SK-N-SH (cell line): ENCODE measurements at regions not wholly inside any gene's neighbourhood (a gene's known extent, or its start where the extent isn't known, plus 50 kb on each side); places are given as distances from the start of the nearest gene placed in this dataset.

Source experiments
- CTCF ChIA-PET: fragments of 300-600, 350-600 bp; formaldehyde crosslinking; extraction: SDS; loops from one replicate; lab custom pipeline; 2021; lab: Yijun Ruan, JAX
- POLR2A ChIA-PET: fragments of 350-600 bp; sonication (Branson Sonifier 250); formaldehyde crosslinking; extraction: SDS; loops from one replicate; lab custom pipeline; 2020; ENCODE audit warnings: antibody characterized with exemption, inconsistent platforms; lab: Yijun Ruan, JAX
- DNase-seq: peaks from one replicate; pipeline ENCODE4 v3.0.0; 2012
- H2AFZ ChIP-seq: fragments of 200-600 bp; sonication (generic); 2 replicates; pipeline ENCODE4 v1.8.1; 2016; ENCODE audit warnings: antibody characterized with exemption, mild to moderate bottlenecking, low read depth
- H3F3A ChIP-seq: fragments of 200-600 bp; sonication (generic); replicated peaks from 2 replicates; pipeline ENCODE3; 2016; ENCODE audit warnings: antibody characterized with exemption, mild to moderate bottlenecking; ENCODE audit not compliant: insufficient read depth
- H3K27ac ChIP-seq, 2 experiments: fragments of 200-500 bp in 1 of 2; fragments of 200-600 bp in 1 of 2; sonication (Bioruptor generic) in 1 of 2; sonication (generic), shearing (Covaris generic) in 1 of 2; 2 replicates each; pipeline versions ENCODE4 v1.5.1 to v1.6.1; 2014 to 2016; ENCODE audit warnings: low read depth in 2 of 2, inconsistent platforms in 1 of 2, low read length in 1 of 2, mild to moderate bottlenecking in 1 of 2, mixed read lengths in 1 of 2
- H3K27me3 ChIP-seq: fragments of 200-600 bp; sonication (generic), shearing (Covaris generic); 2 replicates; pipeline ENCODE4 v1.6.1; 2016; ENCODE audit warnings: mixed run types; ENCODE audit not compliant: insufficient read depth
- H3K36me3 ChIP-seq, 2 experiments: fragments of 200-500 bp in 1 of 2; fragments of 200-600 bp in 1 of 2; sonication (Bioruptor generic) in 1 of 2; sonication (generic) in 1 of 2; replicated peaks in 1 of 2; 2 replicates each; pipeline versions ENCODE3 to v1.5.1; 2014 to 2016; ENCODE audit warnings: low read length in 1 of 2, mild to moderate bottlenecking in 1 of 2; ENCODE audit not compliant: insufficient read depth in 2 of 2, control insufficient read depth in 1 of 2
- H3K4me1 ChIP-seq, 2 experiments: fragments of 200-500 bp in 1 of 2; fragments of 200-600 bp in 1 of 2; sonication (Bioruptor generic) in 1 of 2; sonication (generic), shearing (Covaris generic) in 1 of 2; 2 replicates each; pipeline versions ENCODE4 v1.5.1 to v1.6.1; 2014 to 2016; ENCODE audit warnings: low read depth in 1 of 2, low read length in 1 of 2, mixed run types in 1 of 2; ENCODE audit not compliant: insufficient read depth in 2 of 2, control insufficient read depth in 1 of 2
- H3K4me2 ChIP-seq: fragments of 200-600 bp; sonication (generic), shearing (Covaris generic); 2 replicates; pipeline ENCODE4 v1.6.1; 2017; ENCODE audit warnings: mixed run types
- H3K4me3 ChIP-seq, 2 experiments: fragments of 200-500 bp in 1 of 2; fragments of 200-600 bp in 1 of 2; sonication (Bioruptor generic) in 1 of 2; sonication (generic), shearing (Covaris generic) in 1 of 2; 2 replicates each; pipeline versions ENCODE4 v1.5.1 to v1.8.1; 2014 to 2016; ENCODE audit warnings: low read depth in 2 of 2, inconsistent platforms in 1 of 2, low read length in 1 of 2, mild to moderate bottlenecking in 1 of 2, mixed read lengths in 1 of 2, moderate library complexity in 1 of 2
- H3K79me2 ChIP-seq: fragments of 200-600 bp; sonication (generic); 2 replicates; pipeline ENCODE4 v1.8.1; 2017; ENCODE audit warnings: mild to moderate bottlenecking; ENCODE audit not compliant: insufficient read depth
- H3K9ac ChIP-seq: fragments of 200-600 bp; sonication (generic); 2 replicates; pipeline ENCODE4 v1.6.1; 2017; ENCODE audit warnings: mixed run types
- H3K9me2 ChIP-seq: fragments of 200-600 bp; sonication (generic); 2 replicates; pipeline ENCODE4 v1.6.1; 2017; ENCODE audit warnings: mixed run types
- H3K9me3 ChIP-seq: fragments of 200-600 bp; sonication (generic); 2 replicates; pipeline ENCODE4 v1.6.1; 2017; ENCODE audit warnings: mixed run types, mild to moderate bottlenecking, moderate library complexity
- H4K20me1 ChIP-seq: fragments of 200-600 bp; sonication (generic); 2 replicates; pipeline ENCODE4 v1.6.1; 2017; ENCODE audit warnings: mild to moderate bottlenecking, mixed run types; ENCODE audit not compliant: insufficient read depth
- CHD2 ChIP-seq: fragments of 150-350 bp; IDR thresholded peaks from 2 replicates; pipeline ENCODE4 v1.6.1; 2018; ENCODE audit warnings: low read length; ENCODE audit not compliant: partially characterized antibody
- ELF1 ChIP-seq: IDR thresholded peaks from 2 replicates; pipeline ENCODE4 v1.4.0; 2012
- EP300 ChIP-seq, 2 experiments: IDR thresholded peaks; 2 replicates each; pipeline versions ENCODE4 v1.4.0 to v1.6.1; 2012; ENCODE audit warnings: borderline replicate concordance in 1 of 2, low read depth in 1 of 2, low read length in 1 of 2
- FOXJ3 ChIP-seq: sonication (generic); formaldehyde crosslinking; IDR thresholded peaks from 2 replicates; pipeline ENCODE4 v1.5.1; 2020; ENCODE audit warnings: mild to moderate bottlenecking, missing genetic modification reagents
- FOXM1 ChIP-seq: IDR thresholded peaks from 2 replicates; pipeline ENCODE4 v1.4.0; 2012; ENCODE audit warnings: low read depth, mild to moderate bottlenecking
- JUND ChIP-seq: IDR thresholded peaks from 2 replicates; pipeline ENCODE4 v1.4.0; 2012
- NRF1 ChIP-seq: IDR thresholded peaks from 2 replicates; pipeline ENCODE4 v1.6.1; 2012; ENCODE audit warnings: low read depth, mild to moderate bottlenecking, low read length
- RAD21 ChIP-seq: IDR thresholded peaks from 2 replicates; pipeline ENCODE4 v1.6.1; 2012; ENCODE audit warnings: mild to moderate bottlenecking, low read length
- RFX5 ChIP-seq: IDR thresholded peaks from 2 replicates; pipeline ENCODE4 v1.6.1; 2012; ENCODE audit warnings: mild to moderate bottlenecking, improper control_type of control experiment, low read length
- RXRA ChIP-seq: IDR thresholded peaks from 2 replicates; pipeline ENCODE4 v1.4.0; 2012; ENCODE audit warnings: low read depth, mild to moderate bottlenecking, borderline replicate concordance
- SIN3A ChIP-seq: IDR thresholded peaks from 2 replicates; pipeline ENCODE4 v1.6.1; 2012; ENCODE audit warnings: low read depth, mild to moderate bottlenecking, low read length, moderate library complexity, borderline replicate concordance
- TCF12 ChIP-seq: IDR thresholded peaks from 2 replicates; pipeline ENCODE4 v1.4.0; 2012
- USF1 ChIP-seq: IDR thresholded peaks from 2 replicates; pipeline ENCODE4 v1.4.0; 2012; ENCODE audit warnings: low read depth, borderline replicate concordance
- WGBS: methylation state at CpG from one replicate; pipeline ENCODE4 v1.1.6; 2017; ENCODE audit warnings: low lambda C conversion rate; 5-methylcytosine and 5-hydroxymethylcytosine counted together
- TF ChIP-seq, protein P1 (sequence below): fragments of 150-350 bp; IDR thresholded peaks from 2 replicates; pipeline ENCODE4 v1.6.1; 2017; ENCODE audit warnings: antibody characterized with exemption, low read length, low read depth, borderline replicate concordance
- TF ChIP-seq, protein P2 (sequence below): IDR thresholded peaks from 2 replicates; pipeline ENCODE4 v1.6.1; 2012; ENCODE audit warnings: mild to moderate bottlenecking, low read depth, low read length, moderate library complexity
- TF ChIP-seq, protein P3 (sequence below): fragments of 200-600 bp; sonication (generic); IDR thresholded peaks from 2 replicates; pipeline ENCODE4 v1.6.1; 2017; ENCODE audit warnings: antibody characterized with exemption, mild to moderate bottlenecking, moderate library complexity
- TF ChIP-seq, protein P4 (sequence below): IDR thresholded peaks from 2 replicates; pipeline ENCODE4; 2012
- TF ChIP-seq, protein P5 (sequence below): IDR thresholded peaks from 2 replicates; pipeline ENCODE4 v1.4.0; 2012; ENCODE audit warnings: low read depth

- TF ChIP-seq, protein P1, sequence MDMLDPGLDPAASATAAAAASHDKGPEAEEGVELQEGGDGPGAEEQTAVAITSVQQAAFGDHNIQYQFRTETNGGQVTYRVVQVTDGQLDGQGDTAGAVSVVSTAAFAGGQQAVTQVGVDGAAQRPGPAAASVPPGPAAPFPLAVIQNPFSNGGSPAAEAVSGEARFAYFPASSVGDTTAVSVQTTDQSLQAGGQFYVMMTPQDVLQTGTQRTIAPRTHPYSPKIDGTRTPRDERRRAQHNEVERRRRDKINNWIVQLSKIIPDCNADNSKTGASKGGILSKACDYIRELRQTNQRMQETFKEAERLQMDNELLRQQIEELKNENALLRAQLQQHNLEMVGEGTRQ: no peak
- TF ChIP-seq NRF1 (no peak), EP300 (IDR thresholded peaks at IDR 0.05; ENCODE audit: borderline replicate concordance in 1 of 2, low read depth in 1 of 2, low read length in 1 of 2) (no peak), RAD21 (no peak), JUND (no peak), RXRA (no peak)
- TF ChIP-seq, all 33 proteins: peak for 0
Observed at GRCh38 chr4:10296730-10297129, 160.5 kb downstream of the ZNF518B start (continued).

DNA sequence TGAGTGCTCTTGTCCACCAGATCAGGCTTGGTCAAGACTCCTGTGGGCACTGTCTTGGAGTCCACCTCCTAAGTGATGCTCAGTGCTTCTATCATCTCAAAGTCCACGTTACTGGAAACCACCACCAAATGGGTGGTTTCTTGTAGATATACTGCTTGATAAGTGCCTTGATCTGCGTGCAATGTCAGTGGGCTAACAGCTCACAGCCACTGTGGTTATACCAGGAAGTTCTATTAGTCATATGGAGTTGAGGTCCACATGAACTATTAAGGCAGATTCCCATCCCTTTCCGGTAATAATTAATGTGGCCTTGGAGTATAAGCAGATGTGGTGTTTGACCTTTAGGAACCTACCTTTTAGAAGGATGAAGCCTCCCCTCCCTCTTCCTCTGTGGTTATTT is 161.9 kb downstream of the ZNF518B start:
- Histone ChIP-seq H3K4me1 (no peaks in the 10 kb centered on the region), H3K9me3 (no peaks in the 10 kb centered on the region), H3K79me2 (no peaks in the 10 kb centered on the region), H2AFZ (no peak overlapping the region), H3K4me2 (no peak overlapping the region), H3K4me3 (no peak overlapping the region), H3K27me3 (no peaks in the 10 kb centered on the region), H3K36me3 (no peaks in the 10 kb centered on the region), H3K27ac (no peak overlapping the region), H3F3A (no peaks in the 10 kb centered on the region), H4K20me1 (no peaks in the 10 kb centered on the region), H3K9me2 (no peaks in the 10 kb centered on the region), H3K9ac (no peak overlapping the region)
- no peak for DNase-seq
- WGBS: 0% methylated on average over 3 of the region's 3 CpGs
- CTCF ChIA-PET: no interaction called here
- TF ChIP-seq CHD2: no peak
- TF ChIP-seq USF1: no peak
- TF ChIP-seq, protein P2, sequence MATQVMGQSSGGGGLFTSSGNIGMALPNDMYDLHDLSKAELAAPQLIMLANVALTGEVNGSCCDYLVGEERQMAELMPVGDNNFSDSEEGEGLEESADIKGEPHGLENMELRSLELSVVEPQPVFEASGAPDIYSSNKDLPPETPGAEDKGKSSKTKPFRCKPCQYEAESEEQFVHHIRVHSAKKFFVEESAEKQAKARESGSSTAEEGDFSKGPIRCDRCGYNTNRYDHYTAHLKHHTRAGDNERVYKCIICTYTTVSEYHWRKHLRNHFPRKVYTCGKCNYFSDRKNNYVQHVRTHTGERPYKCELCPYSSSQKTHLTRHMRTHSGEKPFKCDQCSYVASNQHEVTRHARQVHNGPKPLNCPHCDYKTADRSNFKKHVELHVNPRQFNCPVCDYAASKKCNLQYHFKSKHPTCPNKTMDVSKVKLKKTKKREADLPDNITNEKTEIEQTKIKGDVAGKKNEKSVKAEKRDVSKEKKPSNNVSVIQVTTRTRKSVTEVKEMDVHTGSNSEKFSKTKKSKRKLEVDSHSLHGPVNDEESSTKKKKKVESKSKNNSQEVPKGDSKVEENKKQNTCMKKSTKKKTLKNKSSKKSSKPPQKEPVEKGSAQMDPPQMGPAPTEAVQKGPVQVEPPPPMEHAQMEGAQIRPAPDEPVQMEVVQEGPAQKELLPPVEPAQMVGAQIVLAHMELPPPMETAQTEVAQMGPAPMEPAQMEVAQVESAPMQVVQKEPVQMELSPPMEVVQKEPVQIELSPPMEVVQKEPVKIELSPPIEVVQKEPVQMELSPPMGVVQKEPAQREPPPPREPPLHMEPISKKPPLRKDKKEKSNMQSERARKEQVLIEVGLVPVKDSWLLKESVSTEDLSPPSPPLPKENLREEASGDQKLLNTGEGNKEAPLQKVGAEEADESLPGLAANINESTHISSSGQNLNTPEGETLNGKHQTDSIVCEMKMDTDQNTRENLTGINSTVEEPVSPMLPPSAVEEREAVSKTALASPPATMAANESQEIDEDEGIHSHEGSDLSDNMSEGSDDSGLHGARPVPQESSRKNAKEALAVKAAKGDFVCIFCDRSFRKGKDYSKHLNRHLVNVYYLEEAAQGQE: no peak
- no peak for TF ChIP-seq JUND
- TF ChIP-seq, protein P3, sequence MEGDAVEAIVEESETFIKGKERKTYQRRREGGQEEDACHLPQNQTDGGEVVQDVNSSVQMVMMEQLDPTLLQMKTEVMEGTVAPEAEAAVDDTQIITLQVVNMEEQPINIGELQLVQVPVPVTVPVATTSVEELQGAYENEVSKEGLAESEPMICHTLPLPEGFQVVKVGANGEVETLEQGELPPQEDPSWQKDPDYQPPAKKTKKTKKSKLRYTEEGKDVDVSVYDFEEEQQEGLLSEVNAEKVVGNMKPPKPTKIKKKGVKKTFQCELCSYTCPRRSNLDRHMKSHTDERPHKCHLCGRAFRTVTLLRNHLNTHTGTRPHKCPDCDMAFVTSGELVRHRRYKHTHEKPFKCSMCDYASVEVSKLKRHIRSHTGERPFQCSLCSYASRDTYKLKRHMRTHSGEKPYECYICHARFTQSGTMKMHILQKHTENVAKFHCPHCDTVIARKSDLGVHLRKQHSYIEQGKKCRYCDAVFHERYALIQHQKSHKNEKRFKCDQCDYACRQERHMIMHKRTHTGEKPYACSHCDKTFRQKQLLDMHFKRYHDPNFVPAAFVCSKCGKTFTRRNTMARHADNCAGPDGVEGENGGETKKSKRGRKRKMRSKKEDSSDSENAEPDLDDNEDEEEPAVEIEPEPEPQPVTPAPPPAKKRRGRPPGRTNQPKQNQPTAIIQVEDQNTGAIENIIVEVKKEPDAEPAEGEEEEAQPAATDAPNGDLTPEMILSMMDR: no peak
- no peak for TF ChIP-seq FOXM1
- no peak for TF ChIP-seq ELF1
- no peak for TF ChIP-seq FOXJ3 (CRISPR knock-in tag)
- no peak for TF ChIP-seq RFX5
- TF ChIP-seq, protein P4, sequence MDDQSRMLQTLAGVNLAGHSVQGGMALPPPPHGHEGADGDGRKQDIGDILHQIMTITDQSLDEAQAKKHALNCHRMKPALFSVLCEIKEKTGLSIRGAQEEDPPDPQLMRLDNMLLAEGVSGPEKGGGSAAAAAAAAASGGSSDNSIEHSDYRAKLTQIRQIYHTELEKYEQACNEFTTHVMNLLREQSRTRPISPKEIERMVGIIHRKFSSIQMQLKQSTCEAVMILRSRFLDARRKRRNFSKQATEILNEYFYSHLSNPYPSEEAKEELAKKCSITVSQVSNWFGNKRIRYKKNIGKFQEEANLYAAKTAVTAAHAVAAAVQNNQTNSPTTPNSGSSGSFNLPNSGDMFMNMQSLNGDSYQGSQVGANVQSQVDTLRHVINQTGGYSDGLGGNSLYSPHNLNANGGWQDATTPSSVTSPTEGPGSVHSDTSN: no peak
- TF ChIP-seq RXRA: no peak
- TF ChIP-seq TCF12: no peak
- TF ChIP-seq SIN3A: no peak
- TF ChIP-seq, protein P5, sequence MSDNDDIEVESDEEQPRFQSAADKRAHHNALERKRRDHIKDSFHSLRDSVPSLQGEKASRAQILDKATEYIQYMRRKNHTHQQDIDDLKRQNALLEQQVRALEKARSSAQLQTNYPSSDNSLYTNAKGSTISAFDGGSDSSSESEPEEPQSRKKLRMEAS: no peak
- POLR2A ChIA-PET: no interaction called here
